Thyroid gland (tissue), 4 donors: ENCODE measurements at regions not wholly inside any gene's neighbourhood (a gene's known extent, or its start where the extent isn't known, plus 50 kb on each side); places are given as distances from the start of the nearest gene placed in this dataset.

Source experiments
- CTCF ChIP-seq, 6 experiments: fragments of 200-600 bp in 3 of 6; fragments of 450-650 bp in 3 of 6; sonication (generic) in 3 of 6; IDR thresholded peaks; one replicate each; pipeline ENCODE4 v1.5.1; 2016 to 2019; ENCODE audit warnings: antibody characterized with exemption in 6 of 6, mild to moderate bottlenecking in 2 of 6, inconsistent platforms in 1 of 6, moderate library complexity in 1 of 6
- POLR2A ChIP-seq, 2 donors: fragments of 450-650 bp; IDR thresholded peaks; one replicate each; pipeline ENCODE4 v1.6.1; 2017; ENCODE audit warnings: antibody characterized with exemption in 2 of 2, mild to moderate bottlenecking in 2 of 2, moderate library complexity in 1 of 2

GRCh38 chr15:38192496-38192895 lies 60.1 kb upstream of the SPRED1 start:
- no peak for TF ChIP-seq CTCF (IDR thresholded peaks at IDR 0.05)
- TF ChIP-seq POLR2A (IDR thresholded peaks at IDR 0.05), result no peak
